Gastrocnemius medialis (tissue), 4 donors: ENCODE measurements at regions not wholly inside any gene's neighbourhood (a gene's known extent, or its start where the extent isn't known, plus 50 kb on each side); places are given as distances from the start of the nearest gene placed in this dataset.

Experiments used
- ATAC-seq, 2 donors: fragments of 150-250 bp; one replicate each; pipeline ENCODE4 v1.9.1; 2016
- DNase-seq, 2 donors: peaks; one replicate each; pipeline ENCODE4 v3.0.0-alpha.2; 2019
- H3K27ac ChIP-seq, 4 donors: fragments of 200-600 bp; sonication (generic); 1 replicate in 1 of 4; 2 replicates in 3 of 4; pipeline ENCODE4 v1.5.1; 2016 to 2018; ENCODE audit warnings: mild to moderate bottlenecking in 2 of 4, moderate library complexity in 1 of 4
- H3K27me3 ChIP-seq, 3 donors: fragments of 200-600 bp; sonication (generic) in 2 of 3; 1 replicate in 1 of 3; 2 replicates in 2 of 3; pipeline versions ENCODE4 v1.5.1 to v1.6.0; 2016 to 2019; ENCODE audit warnings: mild to moderate bottlenecking in 1 of 3, moderate library complexity in 1 of 3
- H3K36me3 ChIP-seq, 2 donors: fragments of 200-600 bp; sonication (generic) in 1 of 2; one replicate each; pipeline ENCODE4 v1.5.1; 2017 to 2018
- H3K4me1 ChIP-seq, 2 donors: fragments of 200-600 bp; sonication (generic) in 1 of 2; one replicate each; pipeline ENCODE4 v1.5.1; 2016 to 2017; ENCODE audit warnings: mild to moderate bottlenecking in 2 of 2
- H3K4me3 ChIP-seq, 4 donors: fragments of 200-600 bp; sonication (generic) in 3 of 4; 1 replicate in 1 of 4; 2 replicates in 3 of 4; pipeline ENCODE4 v1.5.1; 2016 to 2019; ENCODE audit warnings: mild to moderate bottlenecking in 2 of 4
- H3K9me3 ChIP-seq, 3 donors: fragments of 200-600 bp; sonication (generic) in 2 of 3; 1 replicate in 1 of 3; 2 replicates in 2 of 3; pipeline ENCODE4 v1.5.1; 2016 to 2019
- CTCF ChIP-seq, 5 experiments: fragments of 450-650 bp in 3 of 5; fragments of 200-600 bp in 2 of 5; sonication (generic) in 2 of 5; IDR thresholded peaks in 4 of 5; conservative IDR thresholded peaks in 1 of 5; 1 replicate in 4 of 5; 2 replicates in 1 of 5; pipeline ENCODE4 v1.5.1; 2016 to 2019; ENCODE audit warnings: antibody characterized with exemption in 5 of 5, mild to moderate bottlenecking in 3 of 5, moderate library complexity in 3 of 5
- POLR2A ChIP-seq, 2 donors: fragments of 450-650 bp; IDR thresholded peaks; one replicate each; pipeline ENCODE4 v1.6.1; 2017; ENCODE audit warnings: antibody characterized with exemption in 2 of 2, mild to moderate bottlenecking in 2 of 2, moderate library complexity in 2 of 2
- in situ Hi-C, 4 donors: fragments of 200-750 bp; cut with MboI; loops; one replicate each; pipeline versions ENCODE4 v1.15.0 to v1.8.0; 2017; ENCODE audit warnings: low sequenced_read_pairs in 4 of 4
- intact Hi-C: fragments of 100-400 bp; cut with DNase I; formaldehyde crosslinking; loops from one replicate; pipeline ENCODE4 v1.15.1; 2023; ENCODE audit warnings: low total_unique reads

DNA sequence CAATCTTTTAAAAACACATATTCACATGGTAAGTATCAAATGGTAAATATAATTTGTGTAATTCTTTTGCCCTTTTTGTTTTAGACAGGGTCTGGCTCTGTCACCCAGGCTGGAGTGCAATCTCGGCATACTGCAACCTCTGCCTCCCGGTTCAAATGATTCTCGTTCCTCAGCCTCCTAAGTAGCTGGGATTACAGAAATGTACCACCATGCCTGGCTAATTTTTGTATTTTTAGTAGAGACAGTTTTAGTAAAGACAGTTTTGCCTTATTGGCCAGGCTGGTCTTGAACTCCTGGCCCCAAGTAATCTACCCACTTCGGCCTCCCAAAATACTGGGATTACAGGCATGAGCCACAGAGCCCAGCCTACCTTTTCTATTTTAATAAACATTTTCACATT is 182.2 kb downstream of the MYCN start:
- TF ChIP-seq CTCF (IDR thresholded peaks at IDR 0.05 in 4 of 5, conservative IDR thresholded peaks at IDR 0.05 in 1 of 5): no peak
- TF ChIP-seq POLR2A (IDR thresholded peaks at IDR 0.05): no peak
- no peaks in the 10 kb centered on the region for H3K4me1 ChIP-seq
- ATAC-seq: no peak

GRCh38 chr2:16121986-16122390 is 181.6 kb downstream of the MYCN start:
- ATAC-seq (no peak), DNase-seq (no peak)
- H3K9me3 ChIP-seq: no peaks in the 10 kb centered on the region
- in situ Hi-C loops (no loop called here), intact Hi-C loops (no loop called here)
- H3K36me3 ChIP-seq: no peaks in the 10 kb centered on the region
- no peaks in the 10 kb centered on the region for H3K4me1 ChIP-seq
- no peak overlapping the region for H3K27ac ChIP-seq
- no peak overlapping the region for H3K4me3 ChIP-seq
- H3K27me3 ChIP-seq: no peaks in the 10 kb centered on the region
- no peak for TF ChIP-seq POLR2A (IDR thresholded peaks at IDR 0.05)
- no peak for TF ChIP-seq CTCF (IDR thresholded peaks at IDR 0.05 in 4 of 5, conservative IDR thresholded peaks at IDR 0.05 in 1 of 5)

More for the DNA sequence above, 182.2 kb downstream of the MYCN start:
- intact Hi-C loops (no loop called here), in situ Hi-C loops (no loop called here)
- H3K4me3 ChIP-seq: no peak overlapping the region
- no peak for DNase-seq
- H3K27me3 ChIP-seq: no peaks in the 10 kb centered on the region
- no peaks in the 10 kb centered on the region for H3K9me3 ChIP-seq
- H3K27ac ChIP-seq: no peak overlapping the region
- no peaks in the 10 kb centered on the region for H3K36me3 ChIP-seq

DNA sequence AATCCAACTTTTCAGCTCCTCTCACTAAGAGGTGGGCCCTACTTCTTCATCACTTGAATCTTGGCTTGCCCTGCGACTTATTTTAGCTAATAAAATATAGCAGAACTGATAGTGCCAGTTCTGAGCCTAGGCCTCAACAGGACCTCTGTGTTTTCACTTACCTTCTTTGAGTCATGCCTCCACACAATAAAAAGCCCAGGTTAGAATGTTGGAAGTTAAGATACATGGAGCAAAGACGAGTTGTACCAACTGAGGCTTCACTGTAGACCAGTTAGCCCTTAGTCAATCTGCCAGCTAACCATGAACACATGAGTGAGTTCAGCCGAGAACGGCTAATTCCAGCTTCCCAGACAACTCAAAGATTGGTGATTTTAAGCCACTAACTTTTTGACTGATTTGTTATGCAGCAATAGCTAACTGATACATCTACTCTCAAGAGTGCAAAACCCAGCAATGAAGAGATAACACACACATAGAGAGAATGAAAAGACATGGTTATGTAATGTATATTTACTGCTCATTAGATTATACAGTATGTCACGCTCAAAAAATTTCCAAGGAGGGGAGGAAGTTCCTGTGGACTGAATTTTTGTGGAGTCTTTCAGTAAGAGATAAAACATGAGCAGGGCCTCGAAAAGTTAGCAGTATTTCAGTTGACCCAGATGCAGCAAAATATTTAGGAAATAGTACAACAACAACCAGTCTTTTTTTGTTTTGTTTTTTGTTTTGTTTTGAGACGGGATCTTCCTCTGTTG is 181.1 kb downstream of the MYCN start:
- in situ Hi-C loops: no loop called here
- no peak for ATAC-seq

GRCh38 chr2:16120591-16121180 is 180.3 kb downstream of the MYCN start:
- no peaks in the 10 kb centered on the region for H3K36me3 ChIP-seq
- DNase-seq: no peak

More for the DNA sequence above, 181.1 kb downstream of the MYCN start:
- Histone ChIP-seq H3K36me3 (no peaks in the 10 kb centered on the region), H3K4me3 (no peak overlapping the region), H3K27me3 (no peaks in the 10 kb centered on the region), H3K4me1 (no peaks in the 10 kb centered on the region), H3K9me3 (no peaks in the 10 kb centered on the region), H3K27ac (no peak overlapping the region)
- DNase-seq: no peak
- no peak for TF ChIP-seq POLR2A (IDR thresholded peaks at IDR 0.05)
- TF ChIP-seq CTCF (IDR thresholded peaks at IDR 0.05 in 4 of 5, conservative IDR thresholded peaks at IDR 0.05 in 1 of 5): no peak
- intact Hi-C loops: no loop called here

More at GRCh38 chr2:16120591-16121180, 180.3 kb downstream of the MYCN start:
- no peaks in the 10 kb centered on the region for H3K27me3 ChIP-seq
- TF ChIP-seq CTCF (IDR thresholded peaks at IDR 0.05 in 4 of 5, conservative IDR thresholded peaks at IDR 0.05 in 1 of 5) (no peak), POLR2A (IDR thresholded peaks at IDR 0.05) (no peak)
- no peak for ATAC-seq
- in situ Hi-C loops: no loop called here
- intact Hi-C loops: no loop called here
- no peak overlapping the region for H3K27ac ChIP-seq
- H3K4me1 ChIP-seq: no peaks in the 10 kb centered on the region
- H3K9me3 ChIP-seq: no peaks in the 10 kb centered on the region
- no peak overlapping the region for H3K4me3 ChIP-seq
